ENCODE measurements at regions not wholly inside any gene's neighbourhood (a gene's known extent, or its start where the extent isn't known, plus 50 kb on each side); places are given as distances from the start of the nearest gene placed in this dataset.

DNA sequence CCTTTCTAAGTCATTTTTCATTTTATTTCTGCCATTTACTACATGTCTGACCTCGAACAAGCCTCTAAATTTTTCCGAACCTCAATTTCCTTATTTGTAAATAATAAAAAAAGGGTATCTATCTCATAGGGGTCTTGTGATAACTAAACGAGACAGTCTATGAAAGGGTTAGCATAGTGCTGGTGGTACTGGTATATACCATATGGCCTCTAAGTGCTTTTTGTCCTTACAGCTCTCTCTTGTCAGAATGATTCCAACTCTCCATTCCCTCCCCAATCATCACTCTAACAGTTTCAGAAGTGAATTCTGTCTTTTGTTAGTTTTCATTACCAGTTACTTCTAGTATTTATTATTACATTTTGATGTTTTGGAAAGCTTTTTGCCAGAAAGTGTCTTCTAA is 85.5 kb upstream of the ACTBL2 start:
- Histone ChIP-seq H3K79me2 (ENCODE audit: control insufficient read depth in 1 of 2, insufficient read depth in 2 of 2, low read length in 2 of 2) (no peaks in the 10 kb centered on the region), H3K27me3 (replicated peaks in 1 of 4; ENCODE audit: control insufficient read depth in 3 of 4, extremely low read depth in 1 of 4, insufficient read depth in 3 of 4, low read length in 3 of 4) (no peaks in the 10 kb centered on the region), H3K36me3 (ENCODE audit: control insufficient read depth in 2 of 4, insufficient read depth in 4 of 4, low read length in 3 of 4) (no peaks in the 10 kb centered on the region), H3K9ac (replicated peaks in 1 of 4; ENCODE audit: extremely low read depth in 1 of 4, low read depth in 3 of 4, low read length in 3 of 4) (no peak overlapping the region), H3K23me2 (ENCODE audit: low read depth, low read length) (no peaks in the 10 kb centered on the region), H3K4ac (replicated peaks; ENCODE audit: insufficient read length, low read depth, low read length) (no peak overlapping the region), H4K20me1 (replicated peaks in 1 of 2; ENCODE audit: control insufficient read depth in 1 of 2, insufficient read depth in 2 of 2, low read length in 2 of 2) (no peaks in the 10 kb centered on the region), H2BK15ac (ENCODE audit: low read length) (no peak overlapping the region), H3K79me1 (ENCODE audit: low read depth, low read length) (no peaks in the 10 kb centered on the region), H3K56ac (replicated peaks; ENCODE audit: insufficient read length, low read depth, low read length) (no peak overlapping the region), H2AFZ (ENCODE audit: low read length) (no peak overlapping the region), H2AK5ac (ENCODE audit: low read depth, low read length) (no peak overlapping the region), H3K9me3 (ENCODE audit: insufficient read depth in 2 of 2, low read depth in 1 of 2, low read length in 1 of 2) (no peaks in the 10 kb centered on the region; a peak in 1 of 4 replicates), H4K5ac (ENCODE audit: insufficient read length, low read depth, low read length) (no peak overlapping the region), H4K91ac (replicated peaks; ENCODE audit: insufficient read length, low read length) (no peak overlapping the region), H3K4me2 (ENCODE audit: insufficient read depth in 1 of 2, low read depth in 2 of 2, low read length in 2 of 2) (no peak overlapping the region), H3K14ac (ENCODE audit: insufficient read length) (no peak overlapping the region), H2BK120ac (replicated peaks; ENCODE audit: low read depth, low read length) (no peak overlapping the region), H3K27ac (ENCODE audit: low read depth, low read length) (no peak overlapping the region), H3K18ac (ENCODE audit: extremely low read depth, low read length) (no peak overlapping the region), H3K23ac (ENCODE audit: insufficient read length) (no peak overlapping the region), H2BK20ac (ENCODE audit: low read length) (no peak overlapping the region), H3K4me1 (replicated peaks in 1 of 4; ENCODE audit: control insufficient read depth in 3 of 4, insufficient read depth in 4 of 4, low read length in 3 of 4) (no peaks in the 10 kb centered on the region), H2BK12ac (ENCODE audit: low read depth, low read length) (no peak overlapping the region), H2BK5ac (ENCODE audit: low read depth, low read length) (no peak overlapping the region), H4K8ac (ENCODE audit: extremely low read depth, insufficient read depth, low read length) (no peak overlapping the region), H3K4me3 (ENCODE audit: extremely low read depth in 1 of 4, insufficient read depth in 2 of 4, low read depth in 3 of 4, low read length in 4 of 4) (no peak overlapping the region)
- FAIRE-seq = no peak
- ChIA-PET CTCF (ENCODE audit: partially characterized antibody) (interaction anchor here (0.6 to 0.8 kb wide), 2 partner anchors 82 to 259 kb away, joined by 3 to 5 read pairs; no protein-coding TSS in a partner anchor), POLR2A (ENCODE audit: partially characterized antibody) (no interaction called here)
- 94% methylated on average over 3 of the region's 3 CpGs; no CpG with 5 or more reads in 1 of the 2 experiments for WGBS, 2 experiments (ENCODE audit: extremely low coverage in 1 of 2, insufficient coverage in 1 of 2, insufficient read length in 1 of 2, insufficient replicate concordance in 2 of 2, low coverage in 1 of 2, low lambda C conversion rate in 2 of 2, missing lambda C conversion rate in 1 of 2)
- DNase-seq (ENCODE audit: low read depth in 1 of 2, low spot score in 2 of 2) = no peak
- TF ChIP-seq SP4 (IDR thresholded peaks at IDR 0.05; ENCODE audit: low read length) (no peak), CHD1 (IDR thresholded peaks at IDR 0.05; ENCODE audit: low read depth, low read length) (no peak), KDM1A (IDR thresholded peaks at IDR 0.05; ENCODE audit: borderline replicate concordance, low read length) (no peak), CREB1 (IDR thresholded peaks at IDR 0.05) (no peak), GABPA (IDR thresholded peaks at IDR 0.05; ENCODE audit: borderline replicate concordance, insufficient read depth, low read length) (no peak), JUN (IDR thresholded peaks at IDR 0.05; ENCODE audit: low read depth, low read length) (no peak)

Data from H1 (cell line).